ENCODE measurements at regions not wholly inside any gene's neighbourhood (a gene's known extent, or its start where the extent isn't known, plus 50 kb on each side); places are given as distances from the start of the nearest gene placed in this dataset.

DNA sequence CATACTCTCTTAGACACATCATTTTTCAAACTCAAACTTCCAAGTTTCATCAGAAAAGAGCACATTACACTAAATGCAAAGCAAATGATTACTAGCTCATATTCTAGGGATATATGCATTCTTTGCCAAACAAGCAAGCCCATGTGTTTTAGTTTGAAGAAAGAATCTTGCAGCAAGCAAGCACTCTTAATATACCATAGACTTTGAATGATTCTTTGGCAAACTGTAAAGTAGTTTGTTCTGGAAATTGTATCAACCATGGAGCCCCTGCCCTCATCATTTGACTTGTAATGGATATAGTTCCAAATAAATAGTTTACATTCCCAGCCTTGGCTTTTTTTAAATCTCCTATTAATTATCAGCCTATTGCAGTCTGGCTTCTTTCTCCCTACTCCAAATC, 325.2 kb downstream of the NR2F1-AS1 start:
- no peaks in the 10 kb centered on the region for H3K27me3 ChIP-seq (ENCODE audit: control insufficient read depth in 2 of 2, insufficient read depth in 2 of 2, low read length in 2 of 2)
- H3K9ac ChIP-seq (ENCODE audit: low read depth in 1 of 2, low read length in 2 of 2): no peak overlapping the region
- H3K9me3 ChIP-seq (ENCODE audit: control insufficient read depth in 2 of 2, low read length in 2 of 2): no peaks in the 10 kb centered on the region
- H3K4me1 ChIP-seq (ENCODE audit: control insufficient read depth in 2 of 2, insufficient read depth in 2 of 2, low read length in 2 of 2): no peaks in the 10 kb centered on the region
- no peak overlapping the region for H3K4me3 ChIP-seq (ENCODE audit: low read length in 2 of 2)
- H3K27ac ChIP-seq (ENCODE audit: low read depth in 2 of 2, low read length in 2 of 2): no peak overlapping the region
- no peaks in the 10 kb centered on the region for H3K36me3 ChIP-seq (ENCODE audit: control insufficient read depth in 2 of 2, insufficient read depth in 2 of 2, low read length in 2 of 2)

DNA sequence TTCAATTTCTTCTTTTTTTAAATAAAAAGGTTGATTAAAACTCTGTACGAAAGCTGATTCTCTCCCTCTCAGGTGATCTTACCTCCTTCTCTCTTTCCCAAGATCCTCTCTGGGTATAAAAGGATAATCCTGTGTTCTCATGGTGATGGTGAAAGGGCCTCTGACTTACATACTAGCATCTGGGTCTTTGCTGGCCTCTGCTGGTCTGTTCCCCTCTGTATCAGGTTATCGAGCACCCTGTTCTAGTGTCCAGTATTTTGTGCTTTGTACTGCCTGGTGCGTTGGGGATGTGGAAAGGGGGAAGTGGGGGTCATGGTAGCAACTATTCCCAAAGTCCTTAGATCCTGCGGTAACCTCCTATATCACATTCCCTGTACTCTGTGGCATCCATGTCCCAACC, 328.9 kb downstream of the NR2F1-AS1 start:
- Histone ChIP-seq H3K36me3 (ENCODE audit: control insufficient read depth in 2 of 2, insufficient read depth in 2 of 2, low read length in 2 of 2) (no peaks in the 10 kb centered on the region), H3K27ac (ENCODE audit: low read depth in 2 of 2, low read length in 2 of 2) (no peak overlapping the region), H3K9me3 (ENCODE audit: control insufficient read depth in 2 of 2, low read length in 2 of 2) (no peaks in the 10 kb centered on the region), H3K4me1 (ENCODE audit: control insufficient read depth in 2 of 2, insufficient read depth in 2 of 2, low read length in 2 of 2) (no peaks in the 10 kb centered on the region), H3K9ac (ENCODE audit: low read depth in 1 of 2, low read length in 2 of 2) (no peak overlapping the region), H3K4me3 (ENCODE audit: low read length in 2 of 2) (no peak overlapping the region), H3K27me3 (ENCODE audit: control insufficient read depth in 2 of 2, insufficient read depth in 2 of 2, low read length in 2 of 2) (no peaks in the 10 kb centered on the region)

DNA sequence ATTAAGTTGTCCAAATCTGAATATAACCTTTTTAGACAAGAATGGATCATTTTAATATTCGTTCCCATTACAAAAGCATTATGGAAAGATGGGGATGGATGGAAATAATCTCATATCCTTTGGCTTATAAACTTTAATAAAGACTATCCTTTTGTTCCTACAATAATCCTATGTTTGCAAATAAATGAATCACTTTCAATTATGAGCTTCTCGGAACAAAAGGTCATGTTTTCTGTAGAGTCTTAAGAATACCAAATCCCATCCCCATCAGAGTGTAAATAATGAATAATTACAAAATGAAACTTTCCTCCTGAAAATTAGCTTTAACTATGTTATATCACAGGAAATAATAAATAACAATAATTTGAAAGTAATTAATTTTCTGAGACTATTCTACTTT, 329.7 kb downstream of the NR2F1-AS1 start:
- Histone ChIP-seq H3K9ac (ENCODE audit: low read depth in 1 of 2, low read length in 2 of 2) (no peak overlapping the region), H3K27me3 (ENCODE audit: control insufficient read depth in 2 of 2, insufficient read depth in 2 of 2, low read length in 2 of 2) (no peaks in the 10 kb centered on the region), H3K4me1 (ENCODE audit: control insufficient read depth in 2 of 2, insufficient read depth in 2 of 2, low read length in 2 of 2) (no peaks in the 10 kb centered on the region), H3K27ac (ENCODE audit: low read depth in 2 of 2, low read length in 2 of 2) (no peak overlapping the region), H3K4me3 (ENCODE audit: low read length in 2 of 2) (no peak overlapping the region), H3K9me3 (ENCODE audit: control insufficient read depth in 2 of 2, low read length in 2 of 2) (no peaks in the 10 kb centered on the region), H3K36me3 (ENCODE audit: control insufficient read depth in 2 of 2, insufficient read depth in 2 of 2, low read length in 2 of 2) (no peaks in the 10 kb centered on the region)

DNA sequence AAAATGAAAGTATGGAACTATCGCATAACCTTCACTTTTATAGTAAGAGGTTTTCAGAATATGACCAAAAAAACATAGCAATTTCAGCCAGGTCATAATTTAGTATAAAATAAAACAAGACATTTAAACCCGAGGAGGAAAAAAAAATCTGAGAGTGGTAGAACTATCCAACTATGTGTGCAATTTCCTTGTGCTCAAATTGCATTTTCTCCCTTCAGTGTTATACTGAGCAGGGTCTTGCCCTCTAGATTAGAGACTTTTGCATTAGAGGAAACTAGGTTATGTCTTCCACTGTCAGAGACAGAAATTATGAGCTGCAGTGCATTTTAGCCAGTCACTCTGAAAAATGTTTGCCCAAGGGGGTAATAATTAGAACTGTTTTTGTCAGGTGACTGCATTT, 330.6 kb downstream of the NR2F1-AS1 start:
- no peaks in the 10 kb centered on the region for H3K27me3 ChIP-seq (ENCODE audit: control insufficient read depth in 2 of 2, insufficient read depth in 2 of 2, low read length in 2 of 2)

DNA sequence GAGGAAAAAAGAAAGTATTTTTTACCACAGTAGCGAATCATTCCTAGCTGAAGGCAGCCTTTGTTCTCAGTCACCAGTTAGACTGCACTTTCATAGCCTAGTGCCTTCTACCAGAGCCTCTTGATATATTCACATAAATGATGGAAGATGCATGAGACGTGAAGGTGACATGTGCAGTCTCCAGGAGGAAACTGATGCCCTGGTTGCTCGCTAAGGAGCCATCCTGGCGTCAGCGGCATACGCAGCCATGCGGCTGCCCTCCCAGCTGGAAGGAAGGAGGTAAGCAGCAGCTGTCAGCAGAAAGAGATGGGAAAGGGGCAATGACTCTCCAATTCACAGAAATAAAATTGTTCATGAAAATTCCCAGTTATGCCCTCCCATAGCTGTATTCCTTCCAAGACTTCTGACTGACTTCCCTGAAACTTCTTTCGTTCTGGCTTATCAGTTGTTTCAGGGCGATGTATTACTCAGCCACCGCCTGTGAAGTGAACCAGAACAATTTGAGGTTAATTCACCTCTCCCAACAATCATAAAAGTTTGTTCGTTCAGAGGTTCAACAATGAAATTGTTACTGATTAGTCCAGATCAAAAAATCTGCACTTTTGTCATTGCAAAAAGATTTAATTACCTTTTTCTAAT, 331.2 kb downstream of the NR2F1-AS1 start:
- Histone ChIP-seq H3K4me1 (ENCODE audit: control insufficient read depth in 2 of 2, insufficient read depth in 2 of 2, low read length in 2 of 2) (no peaks in the 10 kb centered on the region), H3K4me3 (ENCODE audit: low read length in 2 of 2) (peak overlapping the region in 1 of 2 donors; percentile 3), H3K27me3 (ENCODE audit: control insufficient read depth in 2 of 2, insufficient read depth in 2 of 2, low read length in 2 of 2) (no peaks in the 10 kb centered on the region), H3K27ac (ENCODE audit: low read depth in 2 of 2, low read length in 2 of 2) (no peak overlapping the region), H3K9ac (ENCODE audit: low read depth in 1 of 2, low read length in 2 of 2) (no peak overlapping the region), H3K36me3 (ENCODE audit: control insufficient read depth in 2 of 2, insufficient read depth in 2 of 2, low read length in 2 of 2) (no peaks in the 10 kb centered on the region), H3K9me3 (ENCODE audit: control insufficient read depth in 2 of 2, low read length in 2 of 2) (no peaks in the 10 kb centered on the region)

More for the DNA sequence above, 330.6 kb downstream of the NR2F1-AS1 start:
- H3K36me3 ChIP-seq (ENCODE audit: control insufficient read depth in 2 of 2, insufficient read depth in 2 of 2, low read length in 2 of 2): no peaks in the 10 kb centered on the region
- H3K9me3 ChIP-seq (ENCODE audit: control insufficient read depth in 2 of 2, low read length in 2 of 2): no peaks in the 10 kb centered on the region
- H3K9ac ChIP-seq (ENCODE audit: low read depth in 1 of 2, low read length in 2 of 2): no peak overlapping the region
- H3K4me1 ChIP-seq (ENCODE audit: control insufficient read depth in 2 of 2, insufficient read depth in 2 of 2, low read length in 2 of 2): no peaks in the 10 kb centered on the region
- H3K27ac ChIP-seq (ENCODE audit: low read depth in 2 of 2, low read length in 2 of 2): no peak overlapping the region
- no peak overlapping the region for H3K4me3 ChIP-seq (ENCODE audit: low read length in 2 of 2)

DNA sequence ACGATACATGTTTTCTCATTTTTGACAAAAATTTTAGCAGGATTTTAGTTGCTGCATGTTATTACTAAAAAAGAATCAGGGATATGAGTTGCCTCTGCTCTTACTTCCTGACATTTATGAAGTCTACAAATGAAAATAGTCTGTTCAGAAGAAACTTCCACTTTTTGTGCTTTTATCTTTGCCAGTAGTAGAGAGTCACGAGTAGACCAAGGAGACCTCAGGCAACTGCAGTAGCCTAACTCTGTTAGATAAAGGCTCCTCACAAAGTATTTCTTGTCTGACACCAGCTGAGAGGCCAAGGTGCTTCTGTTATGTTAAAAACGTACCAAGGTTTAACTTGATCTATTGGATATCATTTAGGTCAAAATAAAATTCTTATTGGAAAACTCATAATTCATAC, 333.9 kb downstream of the NR2F1-AS1 start:
- H3K4me1 ChIP-seq (ENCODE audit: control insufficient read depth in 2 of 2, insufficient read depth in 2 of 2, low read length in 2 of 2): no peaks in the 10 kb centered on the region
- no peaks in the 10 kb centered on the region for H3K9me3 ChIP-seq (ENCODE audit: control insufficient read depth in 2 of 2, low read length in 2 of 2)
- H3K36me3 ChIP-seq (ENCODE audit: control insufficient read depth in 2 of 2, insufficient read depth in 2 of 2, low read length in 2 of 2): no peaks in the 10 kb centered on the region
- H3K9ac ChIP-seq (ENCODE audit: low read depth in 1 of 2, low read length in 2 of 2): no peak overlapping the region
- H3K27me3 ChIP-seq (ENCODE audit: control insufficient read depth in 2 of 2, insufficient read depth in 2 of 2, low read length in 2 of 2): no peaks in the 10 kb centered on the region
- H3K4me3 ChIP-seq (ENCODE audit: low read length in 2 of 2): no peak overlapping the region
- H3K27ac ChIP-seq (ENCODE audit: low read depth in 2 of 2, low read length in 2 of 2): no peak overlapping the region

DNA sequence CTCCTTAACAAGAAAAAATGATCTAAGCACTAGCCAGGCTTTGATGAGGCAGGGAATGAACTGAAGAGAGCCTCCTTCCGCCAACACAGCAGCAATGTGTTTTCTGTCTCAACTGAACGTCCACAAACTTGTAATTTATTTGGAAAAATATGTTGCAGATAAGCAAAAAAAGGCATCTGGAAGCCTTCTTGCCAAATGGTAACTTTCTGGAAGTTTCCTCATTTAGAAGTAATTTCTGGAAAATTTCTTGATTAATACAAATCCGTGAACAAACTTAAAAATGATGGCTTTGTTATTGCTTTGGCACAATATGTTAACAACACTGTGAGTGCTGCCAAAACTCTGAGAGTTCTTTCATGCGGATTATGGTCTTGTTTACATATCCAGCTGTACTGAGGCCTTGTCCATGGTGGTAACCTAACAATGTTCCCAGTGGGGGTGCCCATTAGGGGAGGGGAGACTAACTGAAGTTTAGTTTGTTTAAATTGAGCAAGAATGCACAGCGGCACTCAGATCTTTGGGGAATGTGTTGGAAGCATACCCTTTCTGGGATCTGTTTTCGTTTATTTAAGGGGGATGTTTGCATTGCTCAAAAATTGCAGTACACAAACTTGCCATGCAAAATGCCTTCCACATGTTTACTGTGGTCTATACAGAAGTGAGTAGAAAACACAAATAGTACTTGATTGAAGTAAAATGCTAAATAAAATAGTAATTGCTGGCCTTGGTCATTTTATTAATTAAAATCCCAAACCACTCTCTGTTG, 334.7 kb downstream of the NR2F1-AS1 start:
- Histone ChIP-seq H3K9me3 (ENCODE audit: control insufficient read depth in 2 of 2, low read length in 2 of 2) (no peaks in the 10 kb centered on the region), H3K27me3 (ENCODE audit: control insufficient read depth in 2 of 2, insufficient read depth in 2 of 2, low read length in 2 of 2) (no peaks in the 10 kb centered on the region), H3K27ac (ENCODE audit: low read depth in 2 of 2, low read length in 2 of 2) (no peak overlapping the region), H3K4me3 (ENCODE audit: low read length in 2 of 2) (no peak overlapping the region), H3K9ac (ENCODE audit: low read depth in 1 of 2, low read length in 2 of 2) (no peak overlapping the region), H3K36me3 (ENCODE audit: control insufficient read depth in 2 of 2, insufficient read depth in 2 of 2, low read length in 2 of 2) (no peaks in the 10 kb centered on the region), H3K4me1 (ENCODE audit: control insufficient read depth in 2 of 2, insufficient read depth in 2 of 2, low read length in 2 of 2) (no peaks in the 10 kb centered on the region)

DNA sequence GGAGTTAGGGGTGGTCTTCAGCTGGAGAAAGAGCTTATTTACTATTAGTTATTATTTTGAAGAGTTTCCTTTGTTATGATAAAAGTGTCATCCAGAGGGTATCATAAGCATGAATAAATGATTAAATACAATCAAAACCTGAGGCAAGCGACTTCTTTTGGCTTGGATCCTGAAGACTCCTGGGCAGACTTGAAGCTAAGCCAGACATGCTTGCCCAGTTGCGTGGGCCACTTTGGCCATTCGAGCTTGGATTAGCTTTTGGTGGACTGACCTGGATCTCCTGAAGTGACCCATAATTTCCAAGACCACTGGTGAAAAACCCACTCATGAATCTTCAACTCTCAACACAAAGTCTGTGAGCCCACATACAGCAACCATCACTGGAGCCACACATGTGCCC, 335.8 kb downstream of the NR2F1-AS1 start:
- Histone ChIP-seq H3K36me3 (ENCODE audit: control insufficient read depth in 2 of 2, insufficient read depth in 2 of 2, low read length in 2 of 2) (no peaks in the 10 kb centered on the region), H3K9me3 (ENCODE audit: control insufficient read depth in 2 of 2, low read length in 2 of 2) (no peaks in the 10 kb centered on the region), H3K9ac (ENCODE audit: low read depth in 1 of 2, low read length in 2 of 2) (no peak overlapping the region), H3K27me3 (ENCODE audit: control insufficient read depth in 2 of 2, insufficient read depth in 2 of 2, low read length in 2 of 2) (no peaks in the 10 kb centered on the region), H3K27ac (ENCODE audit: low read depth in 2 of 2, low read length in 2 of 2) (no peak overlapping the region), H3K4me1 (ENCODE audit: control insufficient read depth in 2 of 2, insufficient read depth in 2 of 2, low read length in 2 of 2) (no peaks in the 10 kb centered on the region), H3K4me3 (ENCODE audit: low read length in 2 of 2) (no peak overlapping the region)

DNA sequence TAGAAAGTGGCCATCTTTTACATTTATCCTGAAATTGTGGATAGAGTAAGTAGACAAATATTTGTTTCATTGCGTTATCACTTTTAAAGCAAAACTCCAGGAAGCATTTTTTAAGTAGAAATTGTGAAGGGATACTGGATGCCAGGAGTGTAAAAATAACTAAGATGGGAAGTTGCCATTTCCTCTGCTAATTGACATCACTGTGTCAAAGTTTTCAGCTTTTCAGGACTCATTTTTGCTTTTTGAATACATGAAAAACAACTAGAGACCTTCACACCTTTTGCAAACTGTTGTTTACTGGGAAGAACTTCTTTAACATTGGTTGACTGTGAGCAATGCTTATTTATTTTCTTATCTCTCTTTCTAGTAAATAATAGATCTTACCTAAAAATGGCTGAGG, 337.5 kb downstream of the NR2F1-AS1 start:
- no peaks in the 10 kb centered on the region for H3K36me3 ChIP-seq (ENCODE audit: control insufficient read depth in 2 of 2, insufficient read depth in 2 of 2, low read length in 2 of 2)
- H3K9ac ChIP-seq (ENCODE audit: low read depth in 1 of 2, low read length in 2 of 2): no peak overlapping the region
- no peak overlapping the region for H3K27ac ChIP-seq (ENCODE audit: low read depth in 2 of 2, low read length in 2 of 2)
- H3K27me3 ChIP-seq (ENCODE audit: control insufficient read depth in 2 of 2, insufficient read depth in 2 of 2, low read length in 2 of 2): no peaks in the 10 kb centered on the region
- H3K4me3 ChIP-seq (ENCODE audit: low read length in 2 of 2): no peak overlapping the region
- no peaks in the 10 kb centered on the region for H3K4me1 ChIP-seq (ENCODE audit: control insufficient read depth in 2 of 2, insufficient read depth in 2 of 2, low read length in 2 of 2)
- H3K9me3 ChIP-seq (ENCODE audit: control insufficient read depth in 2 of 2, low read length in 2 of 2): no peaks in the 10 kb centered on the region

DNA sequence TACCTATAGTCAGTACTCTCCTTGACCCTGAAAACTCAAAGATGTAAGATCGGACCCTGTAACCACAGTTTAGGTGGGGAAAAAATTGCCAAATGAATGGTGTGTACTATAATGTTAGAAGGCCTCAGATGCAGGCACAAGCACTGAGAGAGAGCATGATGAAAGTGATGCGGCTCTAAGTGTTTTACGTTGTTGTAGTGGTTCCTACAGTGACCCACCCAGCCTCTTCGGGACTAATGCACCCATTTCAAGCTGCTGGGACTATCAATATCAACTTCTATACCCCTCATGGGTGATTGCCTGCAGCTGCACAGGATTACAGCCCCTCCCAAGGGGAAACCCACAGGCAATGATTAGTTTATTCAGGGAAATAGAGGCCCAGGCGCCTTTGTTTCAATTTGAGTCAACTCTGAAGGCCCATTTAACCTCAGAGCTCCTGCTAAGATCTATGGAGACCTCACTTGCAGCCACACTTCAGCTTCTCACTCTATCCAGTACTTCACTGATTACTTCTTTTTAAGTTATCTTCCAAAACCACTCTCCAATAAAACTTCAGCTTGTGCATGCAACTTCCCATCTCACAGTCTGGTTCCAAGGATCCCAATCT, 340.7 kb downstream of the NR2F1-AS1 start:
- no peaks in the 10 kb centered on the region for H3K27me3 ChIP-seq (ENCODE audit: control insufficient read depth in 2 of 2, insufficient read depth in 2 of 2, low read length in 2 of 2)
- no peaks in the 10 kb centered on the region for H3K4me1 ChIP-seq (ENCODE audit: control insufficient read depth in 2 of 2, insufficient read depth in 2 of 2, low read length in 2 of 2)
- no peak overlapping the region for H3K9ac ChIP-seq (ENCODE audit: low read depth in 1 of 2, low read length in 2 of 2)
- no peak overlapping the region for H3K4me3 ChIP-seq (ENCODE audit: low read length in 2 of 2)
- H3K36me3 ChIP-seq (ENCODE audit: control insufficient read depth in 2 of 2, insufficient read depth in 2 of 2, low read length in 2 of 2): no peaks in the 10 kb centered on the region
- H3K27ac ChIP-seq (ENCODE audit: low read depth in 2 of 2, low read length in 2 of 2): no peak overlapping the region
- no peaks in the 10 kb centered on the region for H3K9me3 ChIP-seq (ENCODE audit: control insufficient read depth in 2 of 2, low read length in 2 of 2)

Measured in mucosa of rectum (tissue), 2 donors.